ENCODE measurements at regions not wholly inside any gene's neighbourhood (a gene's known extent, or its start where the extent isn't known, plus 50 kb on each side); places are given as distances from the start of the nearest gene placed in this dataset.
A peak's percentile ranks its signal among the peaks of the same experiment; 100 is the strongest.
"Not testable (repeated sequence)": the region's sequence is repeated elsewhere in the genome, so short reads cannot be mapped to it uniquely, and the experiment has no call there.

DNA sequence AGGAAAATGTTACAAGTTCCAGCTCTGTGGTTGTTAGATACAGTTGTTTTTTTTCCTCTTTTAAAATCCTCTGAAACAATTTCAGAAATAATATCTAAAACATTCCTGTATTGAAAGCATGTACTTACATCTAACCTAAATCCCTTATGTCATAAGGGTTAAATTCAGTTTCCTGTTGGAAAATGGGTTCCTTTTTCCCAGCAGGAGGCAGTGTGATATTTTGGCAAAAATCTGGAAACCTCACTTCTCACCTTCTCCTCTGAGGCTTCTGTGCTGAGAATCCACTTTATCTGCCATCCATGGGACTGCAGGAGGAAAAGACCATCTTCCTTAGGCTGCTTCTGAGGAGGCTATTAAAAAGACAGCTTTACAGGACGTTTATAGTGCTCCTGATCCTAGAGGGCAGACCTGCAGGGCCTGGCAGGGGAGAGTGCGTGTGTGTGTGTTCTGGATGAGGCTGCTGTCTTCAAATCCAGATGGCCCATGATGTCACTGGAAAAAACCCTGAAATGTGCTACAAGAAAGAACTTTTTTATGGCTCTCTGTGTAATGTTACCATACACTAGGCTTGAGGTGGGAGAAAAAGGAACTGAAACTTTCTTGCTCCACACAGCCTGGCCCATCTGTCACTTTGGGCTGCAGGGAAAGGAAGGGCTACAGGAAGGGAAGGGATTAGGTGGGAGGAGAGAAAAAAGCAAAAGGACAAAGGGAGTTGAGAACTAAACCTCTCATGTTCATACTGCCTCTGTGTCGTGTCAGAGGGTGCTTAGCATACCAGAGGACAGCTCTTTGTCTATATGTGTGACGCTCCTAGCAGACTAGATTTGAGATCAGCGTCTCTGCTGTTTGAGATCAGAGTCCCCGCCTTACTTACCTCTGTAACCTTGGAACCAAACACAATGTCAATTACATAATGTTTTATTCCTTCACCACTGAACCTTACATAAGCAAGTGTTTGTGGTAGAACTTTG lies 379.2 kb upstream of the SPAG17 start:
- DNase-seq = no peak

- DNase-seq = no peak
Observed at GRCh38 chr1:118558933-118559332, 373.9 kb upstream of the SPAG17 start.

DNA sequence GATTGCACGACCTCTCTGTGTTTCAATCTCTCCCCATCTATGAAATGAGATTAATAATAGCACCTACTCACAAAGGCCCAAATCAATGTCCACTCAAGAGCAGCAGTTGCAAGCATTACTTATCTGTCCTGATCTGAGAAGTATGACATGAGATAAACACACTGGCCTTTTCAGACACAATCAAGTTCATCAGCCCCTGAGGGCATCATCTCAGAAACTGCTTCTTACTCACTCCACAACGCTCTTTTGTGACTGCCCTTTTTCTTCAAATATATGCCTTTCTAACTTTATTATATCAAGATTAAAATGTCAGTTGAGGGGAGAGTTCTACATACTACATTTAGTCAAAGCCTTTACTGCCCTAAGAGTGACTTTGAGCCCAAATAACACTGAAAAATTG lies 371.9 kb upstream of the SPAG17 start:
- no peak for DNase-seq

- DNase-seq = no peak
Observed at GRCh38 chr1:118555638-118556037, 370.6 kb upstream of the SPAG17 start.

DNA sequence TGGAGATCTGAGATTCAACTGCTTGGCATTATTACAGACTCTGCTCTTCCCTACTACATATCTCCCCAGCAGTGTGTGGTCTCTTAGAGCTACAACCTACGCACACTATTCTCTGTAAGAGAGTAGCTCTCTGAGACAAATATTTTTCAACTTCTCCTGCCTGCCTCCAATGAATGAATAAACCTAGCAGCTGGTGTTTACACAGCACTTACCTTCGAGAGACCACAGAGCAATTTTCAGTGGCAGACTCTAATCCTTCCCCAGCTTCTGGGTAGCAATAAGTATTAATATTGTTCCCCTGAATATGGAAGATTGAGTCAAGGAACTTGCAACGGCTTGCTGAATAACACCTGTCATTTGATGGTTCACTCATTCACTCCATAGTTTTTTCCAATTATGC lies 350.9 kb upstream of the SPAG17 start:
- peak; percentile 3 for DNase-seq

DNA sequence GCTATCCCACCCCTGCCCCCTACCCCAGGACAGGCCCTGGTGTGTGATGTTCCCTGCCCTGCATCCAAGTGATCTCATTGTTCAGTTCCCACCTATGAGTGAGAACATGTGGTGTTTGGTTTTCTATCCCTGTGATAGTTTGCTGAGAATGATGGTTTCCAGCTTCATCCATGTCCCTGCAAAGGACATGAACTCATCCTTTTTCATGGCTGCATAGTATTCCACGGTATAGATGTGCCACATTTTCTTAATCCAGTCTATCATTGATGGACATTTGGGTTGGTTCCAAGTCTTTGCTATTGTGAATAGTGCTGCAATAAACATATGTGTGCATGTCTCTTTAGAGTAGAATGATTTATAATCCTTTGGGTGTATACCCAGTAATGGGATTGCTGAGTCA lies 326.9 kb upstream of the SPAG17 start:
- DNase-seq = not testable (repeated sequence)

DNA sequence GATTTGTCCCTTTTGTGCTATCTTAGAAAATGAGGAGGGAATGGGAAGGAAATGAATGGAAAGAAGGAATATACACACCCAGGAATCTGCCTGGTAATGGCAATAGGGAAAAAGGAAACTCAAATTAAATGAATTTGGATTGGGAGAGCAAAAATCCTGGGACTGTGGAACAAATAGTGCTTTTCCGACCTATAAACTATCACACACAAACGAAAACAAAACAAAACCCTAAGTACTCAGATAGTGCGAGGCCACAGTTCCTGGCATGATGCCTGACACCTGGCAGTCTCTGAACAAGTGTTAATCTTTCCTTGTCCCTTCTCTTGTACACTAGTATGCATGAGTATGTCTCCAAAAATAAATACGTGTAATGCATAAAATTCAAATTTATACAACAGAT lies 319.8 kb upstream of the SPAG17 start:
- peak; percentile 52 for DNase-seq

DNA sequence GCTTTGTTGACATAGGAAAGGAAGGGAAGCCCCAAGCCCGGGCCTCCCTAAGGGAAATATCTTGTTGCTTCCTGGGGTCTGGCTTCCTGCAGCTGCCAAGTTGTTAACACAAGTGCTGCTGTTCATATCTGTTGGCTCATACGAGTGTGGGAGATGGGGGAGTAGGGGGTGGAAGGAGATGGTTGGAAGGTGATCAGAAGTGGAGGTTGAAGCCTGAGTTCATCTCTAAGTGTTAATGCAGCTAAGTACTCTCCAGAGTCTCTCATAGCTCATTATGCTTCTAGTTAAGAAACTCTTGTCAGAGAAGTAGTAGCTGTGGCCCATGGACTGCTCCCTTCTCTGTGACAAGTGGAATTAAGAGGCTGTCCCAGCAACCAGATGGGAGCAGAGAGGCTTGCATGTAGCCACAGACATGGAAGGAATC lies 319.2 kb upstream of the SPAG17 start:
- peak; percentile 78 for DNase-seq

DNA sequence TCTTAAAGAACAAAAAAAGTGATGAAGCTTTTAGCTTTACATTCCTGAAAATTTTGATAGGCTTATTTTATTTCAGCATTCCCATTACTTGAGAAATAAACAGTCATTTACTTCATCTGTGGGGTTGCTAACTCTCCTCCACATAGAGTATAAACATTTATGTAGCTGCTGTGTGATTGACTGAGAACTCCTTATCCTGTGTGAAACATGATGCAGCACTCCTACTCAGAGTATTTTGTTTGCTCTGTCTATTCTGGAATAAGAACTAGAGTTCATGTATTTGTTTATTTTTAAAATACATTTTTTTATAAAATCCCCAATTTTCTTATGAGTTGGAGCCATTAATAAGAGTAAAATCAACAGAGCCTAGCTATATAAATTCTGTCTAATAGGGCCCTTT lies 318.7 kb upstream of the SPAG17 start:
- DNase-seq = no peak

- no peak for DNase-seq
Observed at GRCh38 chr1:118494998-118495397, 310.0 kb upstream of the SPAG17 start.

GRCh38 chr1:118488787-118489186 lies 303.8 kb upstream of the SPAG17 start:
- DNase-seq = no peak

DNA sequence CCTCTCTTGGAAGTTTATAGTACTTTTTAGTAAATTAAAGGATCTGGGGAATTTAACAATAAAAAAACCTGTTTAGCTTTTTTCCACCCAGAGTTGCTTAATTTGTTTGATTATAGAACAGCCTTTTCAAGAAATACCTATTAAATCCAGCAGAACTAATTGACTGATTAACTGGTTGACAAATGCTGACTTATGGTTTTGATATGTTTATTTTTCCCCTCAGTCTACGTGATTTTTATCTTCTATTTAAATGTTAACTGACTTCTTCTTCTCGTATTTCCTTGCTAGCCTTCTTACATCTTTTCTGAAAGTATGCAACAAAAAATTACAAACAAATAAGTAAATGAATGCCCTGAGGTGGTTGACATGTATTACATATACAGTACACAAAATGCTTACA lies 302.9 kb upstream of the SPAG17 start:
- no peak for DNase-seq

DNA sequence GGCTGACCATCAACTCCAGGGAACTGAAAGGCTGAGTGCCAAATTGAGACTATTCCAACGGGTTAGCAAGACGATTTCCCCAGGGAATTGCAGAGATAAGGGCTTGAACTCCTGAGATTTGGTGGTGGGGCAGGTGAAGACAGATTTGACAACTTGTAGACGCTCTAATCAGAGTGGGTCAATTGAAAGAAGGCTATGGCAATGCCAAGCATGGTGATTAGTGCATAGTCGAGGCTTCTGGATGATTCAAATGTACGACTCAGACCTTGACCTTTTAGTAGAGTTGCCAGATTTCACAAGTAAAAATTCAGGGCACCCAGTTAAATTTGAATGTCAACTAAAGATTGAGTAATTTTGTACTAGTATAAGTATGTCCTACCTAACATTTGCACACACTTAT lies 302.1 kb upstream of the SPAG17 start:
- DNase-seq = no peak

- no peak for DNase-seq
Observed at GRCh38 chr1:118486199-118486598, 301.2 kb upstream of the SPAG17 start.

GRCh38 chr1:118485757-118486156 lies 300.7 kb upstream of the SPAG17 start:
- DNase-seq = no peak

DNA sequence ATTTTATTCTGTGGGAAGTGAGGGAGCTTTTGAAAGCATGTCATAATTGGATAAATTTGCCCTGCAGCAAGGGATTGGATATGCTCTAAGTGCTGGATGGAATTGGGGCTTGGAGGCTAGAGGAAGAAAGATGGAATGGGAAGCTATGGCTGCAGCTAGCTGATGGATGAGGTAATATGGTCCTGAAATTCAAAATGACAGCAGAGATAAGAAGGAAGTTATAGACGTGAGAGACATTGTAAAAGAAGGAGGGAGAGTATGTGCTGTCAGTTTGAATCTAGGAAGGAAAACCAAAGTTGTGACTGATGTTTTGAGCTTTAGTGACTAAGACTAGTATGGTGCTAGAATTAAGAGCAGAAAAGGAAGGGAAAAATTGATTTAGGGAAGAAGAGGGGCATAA lies 299.9 kb upstream of the SPAG17 start:
- no peak for DNase-seq

DNA sequence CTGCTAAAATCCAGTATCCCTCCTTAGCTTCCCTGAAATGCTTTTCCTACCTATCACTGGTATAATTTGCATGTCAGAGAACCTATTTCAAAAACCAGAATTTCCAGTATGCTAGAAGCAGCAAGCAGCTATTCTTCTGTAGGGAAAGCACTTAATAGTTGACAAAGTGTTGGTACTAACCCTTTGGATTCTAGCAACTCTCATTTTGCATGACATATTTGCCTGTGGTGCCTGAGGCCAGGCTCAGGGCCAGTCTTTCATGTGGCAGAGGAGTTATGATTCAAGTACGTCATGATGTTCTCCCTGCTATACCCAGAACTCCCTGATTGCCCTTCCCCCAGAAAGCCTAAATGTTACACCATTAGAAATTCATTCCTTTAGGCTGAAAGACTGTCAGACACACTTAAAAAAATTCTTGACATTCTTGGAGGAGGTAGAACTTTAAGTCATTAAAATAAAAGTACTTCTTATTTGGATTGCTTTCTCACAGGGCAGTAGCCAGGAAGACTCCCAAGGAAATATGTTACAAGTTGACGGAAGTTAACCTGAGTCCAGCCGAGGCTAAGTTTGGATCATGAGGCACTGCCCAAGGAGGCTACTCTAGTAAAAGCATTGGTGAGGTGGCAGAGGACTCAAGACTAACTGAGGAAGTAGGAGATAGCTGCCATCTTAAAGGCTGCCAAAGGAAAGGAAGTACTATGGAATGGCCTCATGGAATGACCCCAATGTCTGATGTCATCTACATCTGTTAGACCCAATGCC lies 298.4 kb upstream of the SPAG17 start:
- no peak for DNase-seq

DNA sequence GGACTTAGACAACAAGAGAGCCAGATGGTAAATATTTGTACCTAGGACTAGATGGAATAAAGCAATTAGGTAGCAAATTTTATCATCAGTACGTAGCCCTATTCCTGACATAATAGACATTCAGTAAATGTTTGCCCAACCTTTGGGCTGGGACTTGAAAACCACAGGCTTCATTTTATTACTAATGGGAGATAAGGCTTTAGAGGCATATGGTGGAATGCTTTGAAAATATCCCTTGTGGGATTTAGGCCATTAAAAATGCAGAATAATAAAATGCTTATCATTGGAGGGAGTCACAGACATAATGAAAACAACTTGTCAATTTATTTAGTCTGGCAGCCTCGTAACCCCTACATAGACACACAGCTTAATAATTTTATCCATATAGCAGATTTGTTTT lies 296.1 kb upstream of the SPAG17 start:
- DNase-seq = peak; percentile 32

DNA sequence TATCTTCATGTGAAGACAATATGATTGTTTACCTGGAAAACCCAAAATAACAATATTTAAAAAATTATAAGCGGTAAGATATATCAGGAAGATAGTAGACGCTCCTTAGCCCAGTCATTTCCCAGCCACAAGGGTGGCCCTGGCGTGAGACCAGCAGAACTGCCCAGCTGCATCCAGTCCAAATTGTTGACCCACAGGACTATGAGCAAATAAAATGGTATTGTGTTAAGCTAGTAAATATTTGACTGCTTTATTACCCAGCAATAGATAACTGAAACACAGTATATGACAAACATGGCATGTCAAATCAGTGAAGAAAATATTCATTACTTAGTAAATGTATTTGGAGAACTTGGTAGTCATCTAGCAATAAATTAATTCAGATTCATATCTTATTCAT lies 294.3 kb upstream of the SPAG17 start:
- peak; percentile 34 for DNase-seq

DNA sequence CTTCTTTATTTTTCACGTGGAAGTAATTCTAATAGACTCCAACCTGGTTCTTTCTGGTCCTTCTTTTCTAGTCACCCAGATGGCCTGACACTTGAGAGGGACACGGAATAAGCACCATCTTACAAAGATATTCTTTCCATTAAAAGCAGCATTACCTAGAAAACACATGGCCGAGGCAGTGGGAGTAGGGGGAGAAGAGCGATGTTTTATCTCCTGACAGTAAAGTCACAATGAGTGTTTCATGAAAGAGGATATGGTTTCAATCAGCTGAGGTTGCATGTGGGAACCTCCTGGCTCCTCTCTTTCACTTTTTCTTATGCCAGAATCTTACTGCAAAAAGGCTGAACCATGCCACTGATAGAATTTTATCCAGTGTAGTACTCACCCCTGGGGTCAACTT lies 288.8 kb upstream of the SPAG17 start:
- DNase-seq = no peak

GRCh38 chr1:118464460-118464859 lies 279.4 kb upstream of the SPAG17 start:
- DNase-seq = not testable (repeated sequence)

DNA sequence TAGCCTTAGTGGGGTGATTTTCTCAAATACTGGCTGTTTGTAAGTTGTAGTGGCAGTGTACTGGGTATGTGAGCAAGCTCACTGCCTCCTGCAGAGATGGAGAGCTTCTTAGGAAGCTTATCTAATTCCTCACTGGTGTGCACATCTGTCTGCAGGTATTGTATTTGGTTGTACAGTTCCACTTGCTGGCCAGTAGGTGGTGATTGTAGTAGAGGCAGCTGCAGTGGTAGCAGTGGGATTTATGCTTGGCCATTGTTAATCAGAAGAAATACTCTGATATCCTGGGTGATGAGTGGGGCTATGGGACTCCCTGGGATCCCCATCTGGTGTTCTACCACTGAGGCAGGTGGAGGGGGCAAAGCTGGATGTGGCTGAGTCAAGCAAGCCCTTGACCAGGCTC lies 276.1 kb upstream of the SPAG17 start:
- no peak for DNase-seq

- no peak for DNase-seq
Observed at GRCh38 chr1:118459871-118460270, 274.8 kb upstream of the SPAG17 start.

- not testable (repeated sequence) for DNase-seq
Observed at GRCh38 chr1:118453856-118454255, 268.8 kb upstream of the SPAG17 start.
